ENCODE measurements at regions not wholly inside any gene's neighbourhood (a gene's known extent, or its start where the extent isn't known, plus 50 kb on each side); places are given as distances from the start of the nearest gene placed in this dataset.

- ChIA-PET POLR2A (no interaction called here), RAD21 (ENCODE audit: low non-redundant PET in 1 of 2, low total read pairs in 2 of 2, uncharacterized antibody in 2 of 2, unreplicated experiment in 2 of 2) (no interaction called here), CTCF (no interaction called here)
- no peak overlapping the region for H3K4me2 ChIP-seq (ENCODE audit: low read length)
- no peak for TF ChIP-seq POLR2AphosphoS5 (IDR thresholded peaks at IDR 0.05; ENCODE audit: low read depth, low read length)
- TF ChIP-seq SRF (IDR thresholded peaks at IDR 0.05; ENCODE audit: low read depth) = no peak
- TF ChIP-seq, protein P1, sequence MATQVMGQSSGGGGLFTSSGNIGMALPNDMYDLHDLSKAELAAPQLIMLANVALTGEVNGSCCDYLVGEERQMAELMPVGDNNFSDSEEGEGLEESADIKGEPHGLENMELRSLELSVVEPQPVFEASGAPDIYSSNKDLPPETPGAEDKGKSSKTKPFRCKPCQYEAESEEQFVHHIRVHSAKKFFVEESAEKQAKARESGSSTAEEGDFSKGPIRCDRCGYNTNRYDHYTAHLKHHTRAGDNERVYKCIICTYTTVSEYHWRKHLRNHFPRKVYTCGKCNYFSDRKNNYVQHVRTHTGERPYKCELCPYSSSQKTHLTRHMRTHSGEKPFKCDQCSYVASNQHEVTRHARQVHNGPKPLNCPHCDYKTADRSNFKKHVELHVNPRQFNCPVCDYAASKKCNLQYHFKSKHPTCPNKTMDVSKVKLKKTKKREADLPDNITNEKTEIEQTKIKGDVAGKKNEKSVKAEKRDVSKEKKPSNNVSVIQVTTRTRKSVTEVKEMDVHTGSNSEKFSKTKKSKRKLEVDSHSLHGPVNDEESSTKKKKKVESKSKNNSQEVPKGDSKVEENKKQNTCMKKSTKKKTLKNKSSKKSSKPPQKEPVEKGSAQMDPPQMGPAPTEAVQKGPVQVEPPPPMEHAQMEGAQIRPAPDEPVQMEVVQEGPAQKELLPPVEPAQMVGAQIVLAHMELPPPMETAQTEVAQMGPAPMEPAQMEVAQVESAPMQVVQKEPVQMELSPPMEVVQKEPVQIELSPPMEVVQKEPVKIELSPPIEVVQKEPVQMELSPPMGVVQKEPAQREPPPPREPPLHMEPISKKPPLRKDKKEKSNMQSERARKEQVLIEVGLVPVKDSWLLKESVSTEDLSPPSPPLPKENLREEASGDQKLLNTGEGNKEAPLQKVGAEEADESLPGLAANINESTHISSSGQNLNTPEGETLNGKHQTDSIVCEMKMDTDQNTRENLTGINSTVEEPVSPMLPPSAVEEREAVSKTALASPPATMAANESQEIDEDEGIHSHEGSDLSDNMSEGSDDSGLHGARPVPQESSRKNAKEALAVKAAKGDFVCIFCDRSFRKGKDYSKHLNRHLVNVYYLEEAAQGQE (IDR thresholded peaks at IDR 0.05; ENCODE audit: low read depth) = no peak
- TF ChIP-seq ELF1 (IDR thresholded peaks at IDR 0.05; ENCODE audit: borderline replicate concordance, low read depth) = no peak
- H4K20me1 ChIP-seq (ENCODE audit: insufficient read depth) = no peaks in the 10 kb centered on the region
- H3K27ac ChIP-seq (ENCODE audit: low read depth, low read length) = no peak overlapping the region
- no peak overlapping the region for H2AFZ ChIP-seq (ENCODE audit: low read depth, low read length, poor library complexity, severe bottlenecking)
- H3K79me2 ChIP-seq (ENCODE audit: insufficient read depth, low read length) = no peaks in the 10 kb centered on the region
- ATAC-seq (no peak), DNase-seq (ENCODE audit: low read depth, low spot score) (no peak)
- H3K4me3 ChIP-seq (replicated peaks in 1 of 2; ENCODE audit: low read depth in 1 of 2, low read length in 2 of 2) = no peak overlapping the region
- no peaks in the 10 kb centered on the region for H3K36me3 ChIP-seq (ENCODE audit: control insufficient read depth in 1 of 2, insufficient read depth in 2 of 2, low read length in 2 of 2)
- H3K9ac ChIP-seq (ENCODE audit: low read length) = no peak overlapping the region
- H3K27me3 ChIP-seq (ENCODE audit: insufficient read depth, low read length) = no peaks in the 10 kb centered on the region
- no peaks in the 10 kb centered on the region for H3K9me2 ChIP-seq (ENCODE audit: insufficient read depth)
- H3K9me3 ChIP-seq (ENCODE audit: control insufficient read depth in 1 of 2, insufficient read depth in 1 of 2, low read depth in 1 of 2, low read length in 2 of 2) = no peaks in the 10 kb centered on the region
- intact Hi-C loops (cut with micrococcal nuclease) = no loop called here
- BruUV-seq (replicated peaks) = no TSS peak
- H3K4me1 ChIP-seq (ENCODE audit: control insufficient read depth in 1 of 2, insufficient read depth in 2 of 2, low read length in 2 of 2) = peaks cover 0 to 14% of the 10 kb centered on the region in 2 experiments; a peak in 1 of 4 replicates
Measured at GRCh38 chr4:38237139-38237538, 276.9 kb downstream of the PTTG2 start.

DNA sequence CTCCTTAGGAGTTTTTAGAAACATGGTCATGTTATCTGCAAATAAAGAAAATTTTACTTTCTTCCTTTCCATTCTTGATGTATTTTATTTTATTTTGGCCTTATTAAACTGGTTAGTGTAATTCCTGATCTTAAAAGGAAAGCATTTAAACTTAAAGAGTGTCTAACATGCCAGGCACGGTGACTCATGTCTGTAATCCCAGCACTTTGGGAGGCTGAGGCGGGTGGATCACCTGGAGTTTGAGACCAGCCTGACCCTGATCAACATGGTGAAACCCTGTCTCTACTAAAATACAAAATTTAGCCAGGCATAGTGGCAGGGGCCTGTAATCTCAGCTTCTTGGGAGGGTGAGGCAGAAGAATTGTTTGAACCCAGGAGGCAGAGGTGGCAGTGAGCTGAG lies 281.3 kb downstream of the PTTG2 start:
- Histone ChIP-seq H3K9ac (ENCODE audit: low read length) (no peak overlapping the region), H3K4me2 (ENCODE audit: low read length) (peak overlapping the region; percentile 18), H3K36me3 (ENCODE audit: control insufficient read depth in 1 of 2, insufficient read depth in 2 of 2, low read length in 2 of 2) (no peaks in the 10 kb centered on the region), H3K27ac (ENCODE audit: low read depth, low read length) (no peak overlapping the region), H4K20me1 (ENCODE audit: insufficient read depth) (no peaks in the 10 kb centered on the region), H3K4me3 (replicated peaks in 1 of 2; ENCODE audit: low read depth in 1 of 2, low read length in 2 of 2) (no peak overlapping the region), H3K9me3 (ENCODE audit: control insufficient read depth in 1 of 2, insufficient read depth in 1 of 2, low read depth in 1 of 2, low read length in 2 of 2) (no peaks in the 10 kb centered on the region), H2AFZ (ENCODE audit: low read depth, low read length, poor library complexity, severe bottlenecking) (peak overlapping the region; percentile 3), H3K9me2 (ENCODE audit: insufficient read depth) (no peaks in the 10 kb centered on the region), H3K4me1 (ENCODE audit: control insufficient read depth in 1 of 2, insufficient read depth in 2 of 2, low read length in 2 of 2) (peaks cover 0 to 15% of the 10 kb centered on the region in 2 experiments; a peak in 1 of 4 replicates), H3K27me3 (ENCODE audit: insufficient read depth, low read length) (no peaks in the 10 kb centered on the region), H3K79me2 (ENCODE audit: insufficient read depth, low read length) (no peaks in the 10 kb centered on the region)
- RAD21 ChIA-PET (ENCODE audit: low non-redundant PET in 1 of 2, low total read pairs in 2 of 2, uncharacterized antibody in 2 of 2, unreplicated experiment in 2 of 2) = no interaction called here
- CTCF ChIA-PET = no interaction called here
- BruUV-seq (replicated peaks) = no TSS peak
- no peak for ATAC-seq
- no peak for DNase-seq (ENCODE audit: low read depth, low spot score)
- intact Hi-C loops (cut with micrococcal nuclease) = no loop called here
- TF ChIP-seq EZH2phosphoT487 (IDR thresholded peaks at IDR 0.05; ENCODE audit: borderline replicate concordance) (no peak), JUND (IDR thresholded peaks at IDR 0.05) (peak; percentile 16; the same call in 1 of the 2 replicates), FOSL1 (IDR thresholded peaks at IDR 0.05; ENCODE audit: low read depth) (0 out of 2 replicates have a peak, but pooled peaks have one; percentile 22)
- TF ChIP-seq, protein P2, sequence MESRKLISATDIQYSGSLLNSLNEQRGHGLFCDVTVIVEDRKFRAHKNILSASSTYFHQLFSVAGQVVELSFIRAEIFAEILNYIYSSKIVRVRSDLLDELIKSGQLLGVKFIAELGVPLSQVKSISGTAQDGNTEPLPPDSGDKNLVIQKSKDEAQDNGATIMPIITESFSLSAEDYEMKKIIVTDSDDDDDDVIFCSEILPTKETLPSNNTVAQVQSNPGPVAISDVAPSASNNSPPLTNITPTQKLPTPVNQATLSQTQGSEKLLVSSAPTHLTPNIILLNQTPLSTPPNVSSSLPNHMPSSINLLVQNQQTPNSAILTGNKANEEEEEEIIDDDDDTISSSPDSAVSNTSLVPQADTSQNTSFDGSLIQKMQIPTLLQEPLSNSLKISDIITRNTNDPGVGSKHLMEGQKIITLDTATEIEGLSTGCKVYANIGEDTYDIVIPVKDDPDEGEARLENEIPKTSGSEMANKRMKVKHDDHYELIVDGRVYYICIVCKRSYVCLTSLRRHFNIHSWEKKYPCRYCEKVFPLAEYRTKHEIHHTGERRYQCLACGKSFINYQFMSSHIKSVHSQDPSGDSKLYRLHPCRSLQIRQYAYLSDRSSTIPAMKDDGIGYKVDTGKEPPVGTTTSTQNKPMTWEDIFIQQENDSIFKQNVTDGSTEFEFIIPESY (IDR thresholded peaks at IDR 0.05; ENCODE audit: extremely low read depth, insufficient replicate concordance, low read length) = no peak
- POLR2A ChIA-PET = no interaction called here
